Hepatic stellate cell (primary cell): ENCODE measurements at regions not wholly inside any gene's neighbourhood (a gene's known extent, or its start where the extent isn't known, plus 50 kb on each side); places are given as distances from the start of the nearest gene placed in this dataset.

Source experiments
- DNase-seq: peaks from one replicate; pipeline ENCODE4 v3.0.0; 2011; ENCODE audit warnings: low spot score

GRCh38 chr7:42432644-42433043 lies 195.6 kb upstream of the GLI3 start:
- no peak for DNase-seq

DNA sequence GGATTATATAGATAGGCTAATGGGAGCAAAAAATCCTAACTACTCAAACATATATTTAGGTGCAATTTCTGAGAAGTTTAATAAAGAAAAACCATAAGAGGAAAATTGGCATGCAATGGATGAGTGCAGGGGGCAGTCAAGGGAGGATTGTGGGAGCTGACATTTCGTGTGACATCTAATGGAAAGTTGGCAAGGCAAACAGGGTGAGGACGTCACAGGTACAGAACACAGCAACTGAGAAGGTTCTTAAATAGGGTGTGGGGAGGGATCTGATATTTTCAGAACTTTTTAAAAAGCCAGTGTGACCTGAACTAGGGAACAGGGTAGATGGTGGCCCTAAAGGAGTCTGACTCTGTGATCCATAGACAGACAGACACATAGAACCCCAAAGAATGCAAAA lies 194.9 kb upstream of the GLI3 start:
- no peak for DNase-seq

GRCh38 chr7:42429339-42429738 lies 192.3 kb upstream of the GLI3 start:
- no peak for DNase-seq

GRCh38 chr7:42426163-42426562 lies 189.2 kb upstream of the GLI3 start:
- DNase-seq = no peak

GRCh38 chr7:42414941-42415505 lies 178.0 kb upstream of the GLI3 start:
- no peak for DNase-seq

DNA sequence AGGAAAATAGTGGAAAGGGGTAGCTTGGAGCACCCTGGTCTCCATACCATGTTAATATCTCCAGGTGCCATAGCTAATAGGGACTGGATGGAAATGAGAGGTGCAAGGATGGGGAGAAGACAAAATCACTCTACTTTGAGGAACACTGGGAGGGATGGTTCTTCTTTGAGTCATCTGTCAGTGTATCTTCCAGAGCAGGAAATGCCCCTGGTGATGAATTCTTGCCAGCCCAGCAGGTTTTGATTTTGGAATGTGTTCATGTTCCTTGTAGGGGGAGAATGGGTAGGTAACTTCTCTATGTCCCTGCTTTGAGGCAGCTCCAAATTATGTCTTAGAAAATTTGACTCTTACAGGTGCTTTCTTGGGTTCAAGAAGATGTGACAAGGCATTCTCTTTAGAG lies 177.0 kb upstream of the GLI3 start:
- DNase-seq = no peak

DNA sequence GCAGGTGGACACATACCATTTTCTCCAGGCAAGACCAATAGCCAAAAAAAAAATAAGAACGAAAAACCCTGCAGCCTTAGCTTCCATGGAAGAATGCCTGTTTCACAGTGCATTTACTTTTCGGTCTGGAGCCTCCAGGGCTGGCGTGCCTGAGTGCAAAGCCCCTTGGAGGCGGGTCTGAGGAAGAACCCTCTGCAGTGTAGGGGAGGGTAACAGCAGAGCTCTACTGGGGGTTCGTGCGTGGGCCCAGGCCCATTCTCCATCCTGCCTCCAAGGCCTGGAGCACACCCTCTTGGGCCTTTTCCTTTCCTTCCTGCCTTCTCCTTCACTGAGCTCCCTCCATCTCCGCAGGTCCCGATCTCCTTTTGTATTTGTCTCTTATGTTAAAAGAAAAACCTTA lies 172.3 kb upstream of the GLI3 start:
- no peak for DNase-seq

GRCh38 chr7:42407833-42408232 lies 170.8 kb upstream of the GLI3 start:
- DNase-seq = no peak

DNA sequence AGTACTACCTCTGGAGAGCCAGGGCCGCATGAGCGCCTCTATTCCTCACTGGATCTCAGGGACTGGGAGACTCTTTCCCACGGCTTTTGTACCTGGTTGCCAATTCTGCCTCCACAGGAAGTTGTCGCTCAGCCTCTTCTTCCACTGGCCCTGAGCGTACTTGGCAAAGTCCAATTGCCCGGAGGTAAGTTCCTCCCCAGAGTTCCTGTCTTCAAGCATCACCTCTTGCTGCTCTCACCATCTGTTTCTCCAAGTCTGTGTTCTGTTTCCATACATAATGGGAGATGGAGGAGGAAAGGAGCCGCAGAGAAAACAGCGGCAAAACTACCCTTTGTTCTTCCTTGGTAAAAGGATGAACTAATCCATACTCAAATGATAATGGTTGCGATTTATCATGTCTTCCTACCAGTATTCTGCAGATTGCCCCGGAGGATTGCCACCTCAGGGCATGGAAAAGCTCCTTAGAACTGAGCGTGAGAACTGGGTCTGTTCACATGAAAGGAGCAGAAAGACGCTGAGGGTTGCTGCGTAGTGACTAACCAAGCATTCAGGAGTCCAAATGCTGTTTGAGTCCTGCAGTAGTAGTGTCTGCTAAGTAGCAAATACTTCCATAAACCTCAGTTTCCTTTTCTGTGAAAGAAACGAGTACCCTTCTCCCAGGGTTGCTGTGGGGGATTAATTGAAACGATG lies 170.2 kb upstream of the GLI3 start:
- DNase-seq = no peak

DNA sequence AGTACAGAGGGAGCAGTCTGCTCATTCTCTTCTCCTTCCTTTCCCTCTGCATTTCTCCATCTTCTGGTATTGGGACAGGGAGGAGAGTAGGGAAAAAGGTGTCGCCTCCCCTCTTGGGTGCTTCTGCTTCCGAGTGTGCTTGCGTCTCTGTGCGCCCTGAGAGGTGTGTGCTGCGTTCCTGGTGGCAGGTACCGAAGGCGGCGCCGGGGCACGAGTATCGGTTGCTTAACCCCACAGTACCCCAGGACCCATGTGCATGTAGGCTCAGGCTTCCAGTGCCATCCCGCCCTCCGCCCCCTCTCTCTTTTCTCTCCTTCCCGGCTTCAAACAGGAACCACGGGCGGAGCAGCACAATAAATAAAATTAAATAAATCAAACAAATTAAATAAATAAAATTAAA lies 169.3 kb upstream of the GLI3 start:
- DNase-seq = no peak

- DNase-seq = no peak
Observed at GRCh38 chr7:42405782-42406181, 168.8 kb upstream of the GLI3 start.

DNA sequence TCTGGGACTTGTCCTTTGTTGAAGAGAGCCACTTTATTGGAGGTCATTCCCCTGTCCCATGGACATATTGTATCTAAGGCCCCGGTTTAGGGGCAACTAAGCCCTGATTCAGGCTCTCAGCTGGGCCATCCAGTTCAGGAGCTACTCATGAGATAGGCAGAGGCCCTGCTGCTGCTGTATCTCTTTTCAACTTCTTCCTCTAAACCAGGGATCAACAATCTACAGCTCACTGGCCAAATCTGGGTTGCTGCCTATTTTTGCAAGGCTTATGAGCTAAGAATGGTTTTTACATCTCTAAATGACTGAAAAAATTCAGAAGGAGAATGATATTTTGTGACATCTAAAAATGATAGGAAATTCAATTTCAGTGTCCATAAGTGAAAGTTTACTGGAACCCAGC lies 166.8 kb upstream of the GLI3 start:
- no peak for DNase-seq

DNA sequence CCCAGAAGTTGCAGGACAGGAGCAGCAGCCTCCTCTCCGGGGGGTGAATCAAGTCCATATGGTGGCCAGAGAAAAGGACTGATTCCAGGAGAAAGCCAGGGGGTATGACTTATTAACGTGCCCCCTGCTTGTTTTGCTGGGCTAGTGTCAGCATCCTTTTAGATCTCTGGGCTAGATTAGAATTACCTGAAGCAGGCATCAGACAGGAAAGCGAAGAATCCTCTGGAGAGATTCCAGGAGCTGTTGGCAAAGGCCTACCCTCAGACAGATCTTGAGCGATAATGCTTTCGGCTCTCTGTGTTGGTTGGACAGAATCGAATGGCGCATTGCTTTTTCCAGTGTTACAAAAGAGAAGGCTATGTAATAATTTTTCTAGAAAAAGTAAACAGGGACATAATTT lies 164.0 kb upstream of the GLI3 start:
- DNase-seq = no peak

GRCh38 chr7:42400211-42400772 lies 163.3 kb upstream of the GLI3 start:
- no peak for DNase-seq

GRCh38 chr7:42395607-42396006 lies 158.6 kb upstream of the GLI3 start:
- DNase-seq = no peak

GRCh38 chr7:42392826-42393225 lies 155.8 kb upstream of the GLI3 start:
- DNase-seq = no peak

DNA sequence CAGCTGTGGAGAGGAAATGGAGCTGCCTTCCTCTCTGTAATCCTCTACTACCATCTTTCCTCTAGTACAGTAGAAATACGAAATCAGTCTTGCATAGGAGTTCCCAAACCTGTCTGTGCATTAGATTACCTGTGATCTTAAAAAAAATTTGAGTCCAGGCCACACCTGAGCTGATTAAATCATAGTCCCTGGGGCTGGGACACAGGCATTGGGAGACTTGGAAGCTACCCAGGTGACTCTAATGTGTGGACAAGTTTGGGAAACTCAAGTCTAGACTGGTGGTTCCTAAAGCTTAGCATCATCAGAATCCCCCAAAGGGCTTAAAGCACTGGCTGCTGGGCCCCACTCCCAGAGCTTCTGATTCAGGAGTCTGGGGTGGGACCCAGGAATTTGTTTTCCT lies 152.7 kb upstream of the GLI3 start:
- no peak for DNase-seq

DNA sequence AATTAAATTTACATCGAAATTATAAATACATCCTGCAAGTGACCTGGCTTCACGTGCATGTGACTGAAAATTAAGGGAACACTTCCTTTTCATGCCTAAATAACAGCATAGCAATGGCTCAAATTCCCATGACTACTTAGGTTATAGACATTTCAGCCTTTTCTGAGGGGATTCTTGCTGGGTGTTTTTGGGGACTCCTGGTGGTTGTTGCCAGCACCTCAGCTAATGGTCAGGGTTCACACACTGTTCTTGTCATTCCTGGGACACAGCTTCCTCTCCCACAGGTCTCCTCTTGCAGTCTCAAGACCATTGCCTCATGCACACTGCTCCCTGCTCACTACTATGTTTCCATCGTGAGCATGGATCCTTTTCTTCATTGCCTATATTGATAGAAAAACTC lies 148.9 kb upstream of the GLI3 start:
- DNase-seq = no peak

DNA sequence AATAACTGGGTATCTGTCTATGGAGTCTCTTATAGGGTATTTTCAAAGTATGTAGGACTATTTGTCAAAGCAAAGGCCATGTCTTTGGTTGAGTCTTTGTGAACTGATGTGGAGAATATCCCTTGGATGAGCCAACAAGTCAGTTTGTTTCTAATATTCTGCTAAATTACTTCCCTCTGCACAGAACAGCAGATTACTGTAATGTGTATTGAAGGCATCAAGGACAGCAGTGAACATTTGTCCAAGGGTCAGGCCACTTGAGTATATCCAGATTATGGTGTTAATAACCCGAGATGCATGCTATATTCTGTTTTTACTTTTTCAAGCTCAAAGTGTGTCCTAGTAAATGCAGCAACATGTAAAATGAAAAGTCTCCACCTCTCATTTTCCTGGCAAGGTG lies 144.2 kb upstream of the GLI3 start:
- no peak for DNase-seq

DNA sequence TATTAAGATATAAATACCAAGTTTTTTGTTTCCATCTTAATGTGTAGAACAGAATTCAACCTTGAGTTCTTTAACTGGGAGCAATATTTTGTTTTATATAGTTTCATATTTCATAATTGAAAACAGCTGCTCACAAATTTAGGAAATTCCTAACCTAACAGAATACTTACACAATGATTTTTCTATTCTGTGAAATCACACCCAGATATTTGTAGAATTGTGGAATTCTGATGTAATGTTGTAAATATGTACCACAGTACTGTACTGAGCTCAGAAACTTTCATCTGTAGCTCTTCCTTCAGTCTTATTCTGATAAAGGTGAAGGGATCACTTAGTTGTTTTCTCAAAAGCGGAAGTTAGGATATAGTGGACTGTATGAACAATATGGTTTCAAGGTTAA lies 143.4 kb upstream of the GLI3 start:
- DNase-seq = peak; percentile 2

GRCh38 chr7:42378149-42378548 lies 141.1 kb upstream of the GLI3 start:
- DNase-seq = no peak

DNA sequence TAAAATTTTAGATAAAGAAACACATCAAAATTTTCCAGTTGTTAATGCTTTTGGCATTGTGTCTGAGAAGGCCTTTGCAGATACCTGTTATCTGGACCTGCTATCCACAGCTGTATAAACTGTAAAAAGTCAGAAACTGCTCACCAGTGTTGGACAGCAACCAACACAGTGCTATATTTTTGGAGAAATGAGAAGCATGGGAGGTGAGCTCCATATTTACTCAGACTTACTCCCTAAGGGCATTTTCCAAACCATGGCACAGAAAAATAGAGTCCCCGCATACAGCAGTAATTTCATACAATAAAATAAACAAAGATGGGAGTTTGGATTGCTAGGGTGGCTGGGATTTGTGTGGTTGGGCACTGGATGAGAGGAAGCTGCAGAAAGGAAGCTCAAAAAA lies 136.3 kb upstream of the GLI3 start:
- DNase-seq = no peak

GRCh38 chr7:42372479-42372878 lies 135.5 kb upstream of the GLI3 start:
- no peak for DNase-seq

DNA sequence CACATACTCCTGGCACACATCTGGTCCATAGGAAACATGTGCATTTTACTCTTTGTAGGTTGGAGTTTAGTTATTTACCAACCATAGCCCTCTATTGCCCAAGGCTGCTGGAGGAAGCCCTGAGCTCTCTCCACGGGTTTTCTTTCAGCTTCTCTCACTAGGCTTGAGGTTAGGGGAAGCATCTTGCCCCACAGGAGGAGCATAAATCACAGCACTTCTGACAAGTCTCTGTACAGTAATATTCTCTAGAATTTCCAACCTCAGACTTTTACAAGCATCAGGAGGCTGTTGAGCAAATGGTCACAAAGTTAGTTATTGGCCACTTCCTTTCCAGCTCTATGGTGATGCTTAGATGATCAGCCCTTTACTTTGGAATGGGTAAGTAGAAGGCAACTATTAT lies 122.9 kb upstream of the GLI3 start:
- no peak for DNase-seq
